Dermis microvascular lymphatic vessel endothelial cell (primary cell): ENCODE measurements at regions not wholly inside any gene's neighbourhood (a gene's known extent, or its start where the extent isn't known, plus 50 kb on each side); places are given as distances from the start of the nearest gene placed in this dataset.

Source experiments
- DNase-seq, 2 donors: peaks; one replicate each; pipeline versions ENCODE4 v3.0.0 to v3.0.0-alpha.2; 2010; ENCODE audit warnings: low read depth in 2 of 2

DNA sequence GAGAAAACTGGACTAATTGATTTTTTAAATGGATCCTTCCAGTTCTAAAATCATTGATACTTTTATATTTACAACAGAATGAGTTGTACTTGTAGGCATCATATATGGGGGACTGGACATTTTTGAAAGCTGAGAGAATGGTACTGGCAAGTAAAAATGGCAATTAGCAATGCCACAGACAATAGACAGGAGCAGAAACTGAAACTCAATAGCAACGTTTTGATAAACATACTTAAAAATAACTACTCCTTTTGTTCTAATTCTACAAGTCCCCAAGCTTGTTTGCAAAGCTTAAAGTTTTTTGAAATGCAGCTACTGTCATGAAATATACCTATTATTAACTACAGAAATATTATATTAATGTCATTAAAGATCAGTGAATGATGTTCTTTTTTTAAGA lies 52.8 kb upstream of the FBXL7 start:
- DNase-seq: no peak

DNA sequence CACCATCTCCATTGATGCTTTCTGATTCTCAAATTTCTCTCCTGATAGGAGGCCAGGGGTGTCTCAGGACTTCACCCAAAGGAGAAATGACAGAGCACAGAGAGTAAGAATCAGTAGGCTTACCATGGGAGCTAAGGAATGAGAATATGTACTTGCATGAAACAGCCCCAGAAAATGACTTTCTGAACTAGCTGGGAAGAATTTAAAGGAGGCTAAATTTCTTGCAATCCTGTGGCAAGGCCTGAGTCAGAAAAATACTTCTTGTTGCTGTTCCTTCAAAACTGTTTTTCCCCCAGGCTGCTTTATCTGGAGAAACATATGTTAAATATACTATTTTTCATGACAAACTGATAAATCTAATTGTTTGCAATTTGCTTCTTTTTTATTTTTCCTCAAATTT lies 53.4 kb upstream of the FBXL7 start:
- DNase-seq: no peak

- DNase-seq: no peak
Observed at GRCh38 chr5:15442193-15442570, 57.8 kb upstream of the FBXL7 start.

DNA sequence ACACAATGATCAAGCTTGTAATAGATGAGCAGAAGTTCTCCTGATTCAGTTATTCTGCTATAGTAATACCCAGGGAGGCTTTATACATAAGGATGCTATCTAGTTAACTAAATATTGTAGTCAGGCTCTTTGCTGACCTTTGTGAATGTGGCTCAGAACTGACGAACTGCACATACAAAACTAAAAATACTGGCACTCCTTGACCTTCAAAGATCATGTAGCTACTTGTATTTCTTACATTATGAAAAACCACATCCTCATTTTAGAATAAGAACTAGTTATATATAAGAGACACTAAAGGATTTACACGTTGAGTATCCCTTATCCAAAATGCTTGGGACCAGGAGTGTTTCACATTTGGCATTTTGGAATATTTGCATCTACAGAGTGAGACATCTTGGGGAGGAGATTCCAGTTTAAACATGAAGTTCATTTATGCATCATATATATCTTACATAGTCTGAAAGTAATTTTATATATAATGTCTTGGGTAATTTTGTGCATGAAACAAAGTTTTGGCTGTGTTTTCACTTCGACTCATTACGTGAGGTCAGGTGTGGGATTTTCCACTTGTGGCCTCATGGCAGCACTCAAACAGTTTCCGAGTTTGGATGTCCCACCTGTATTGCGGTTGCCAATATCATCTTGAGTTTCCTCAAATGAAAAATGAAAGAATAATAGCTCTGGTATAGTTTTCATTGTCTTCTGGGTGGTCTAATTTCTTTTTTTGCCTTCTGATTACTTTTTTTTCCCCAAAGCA lies 58.4 kb upstream of the FBXL7 start:
- DNase-seq: no peak

GRCh38 chr5:15440434-15440833 lies 59.5 kb upstream of the FBXL7 start:
- no peak for DNase-seq

GRCh38 chr5:15439801-15440200 lies 60.2 kb upstream of the FBXL7 start:
- no peak for DNase-seq

DNA sequence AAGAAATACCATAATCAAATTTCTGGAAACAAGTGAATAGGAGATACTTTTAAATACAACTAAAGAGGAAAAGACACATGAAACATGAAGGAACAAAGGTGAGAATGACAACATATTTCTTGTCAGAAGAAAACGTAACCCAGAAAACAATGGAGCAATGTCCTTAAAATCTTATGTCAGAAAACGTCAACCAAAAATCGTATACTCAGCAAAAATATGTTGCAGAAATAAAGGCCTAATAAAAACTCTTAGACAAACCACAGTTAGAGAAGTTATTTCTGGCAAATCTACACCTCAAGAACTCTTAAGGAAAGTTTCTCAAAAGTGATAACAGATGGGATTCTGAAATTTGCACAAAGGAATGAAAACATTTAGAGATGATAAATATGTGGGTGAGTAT lies 66.3 kb upstream of the FBXL7 start:
- DNase-seq: no peak

DNA sequence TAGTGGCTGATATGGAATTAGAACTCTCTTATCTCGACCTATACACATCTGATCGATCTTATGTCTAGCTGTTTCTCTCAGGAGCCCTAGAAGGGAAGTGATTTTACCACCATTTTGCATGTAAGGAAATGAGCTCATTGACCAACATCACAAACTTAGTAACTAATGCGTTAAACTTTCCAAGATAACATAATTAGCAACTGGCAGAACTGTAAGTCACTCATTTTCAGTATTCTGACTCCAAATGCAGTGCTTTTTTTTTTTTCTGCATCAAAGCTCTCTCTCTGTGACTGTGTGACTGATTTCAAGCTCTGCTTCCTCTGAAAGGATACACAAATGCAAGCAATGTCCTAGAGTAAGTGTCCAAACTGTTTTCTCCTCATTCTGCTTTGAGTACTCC lies 68.1 kb upstream of the FBXL7 start:
- DNase-seq: no peak

GRCh38 chr5:15425766-15426165 lies 74.2 kb upstream of the FBXL7 start:
- no peak for DNase-seq

GRCh38 chr5:15424769-15425168 lies 75.2 kb upstream of the FBXL7 start:
- DNase-seq: no peak

DNA sequence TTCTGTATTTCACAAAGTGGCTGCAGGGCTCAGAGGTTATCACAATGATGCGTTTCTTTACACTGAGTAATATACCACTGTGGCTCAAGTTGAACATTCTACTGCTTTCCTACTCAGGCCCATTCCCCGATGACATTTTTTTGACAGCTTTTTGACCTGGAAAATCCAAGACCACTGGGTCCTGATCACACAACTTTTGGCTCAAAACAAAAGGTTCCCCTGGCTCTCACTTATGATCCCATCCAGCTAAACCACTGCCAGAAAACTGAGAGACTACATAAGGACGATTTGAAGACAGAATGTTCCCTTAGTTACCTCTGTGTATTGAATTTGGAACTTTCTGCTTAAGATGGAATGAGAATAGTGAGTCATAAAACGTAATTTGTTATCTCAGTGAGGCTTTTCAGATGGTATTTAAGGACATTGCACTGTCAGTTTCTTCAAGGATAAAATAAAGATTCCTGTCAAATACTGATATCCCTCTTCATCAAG lies 78.0 kb upstream of the FBXL7 start:
- DNase-seq: no peak

DNA sequence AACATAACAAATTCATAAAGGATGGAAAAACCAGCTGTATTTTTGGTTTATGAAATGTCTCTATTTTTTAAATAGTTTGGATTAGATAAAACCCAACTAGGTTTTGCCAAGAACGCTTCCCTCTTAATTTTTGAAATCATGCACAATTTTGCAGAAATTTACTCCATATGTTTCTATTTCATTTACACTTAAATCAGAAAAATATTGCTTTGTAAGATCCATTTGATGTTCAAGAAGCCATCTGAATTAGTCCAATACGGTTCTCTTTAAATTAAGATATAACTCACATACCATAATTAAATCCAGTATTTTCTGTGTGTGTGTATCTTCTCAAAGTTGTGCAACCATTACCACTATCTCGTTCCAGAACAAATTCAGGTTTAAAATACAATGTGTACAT lies 78.6 kb upstream of the FBXL7 start:
- DNase-seq: no peak

DNA sequence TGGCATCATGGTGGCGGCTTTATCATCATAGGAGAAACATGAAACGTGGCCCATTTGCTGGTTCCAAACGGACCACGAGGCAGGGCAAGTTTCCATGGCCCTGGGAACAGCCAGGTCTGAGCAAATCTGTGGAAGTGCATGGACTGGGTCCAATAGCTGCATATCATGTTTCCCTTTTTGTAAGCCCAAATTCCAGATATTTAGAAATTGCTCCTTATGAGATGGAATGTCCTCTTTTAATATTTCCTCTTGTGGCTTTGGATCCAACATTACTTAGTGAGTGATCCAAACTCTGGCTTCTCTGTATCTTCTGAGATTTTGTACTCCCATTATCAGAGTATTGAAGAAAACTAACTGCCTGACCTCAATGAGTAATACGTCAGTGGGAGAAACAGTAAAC lies 79.8 kb upstream of the FBXL7 start:
- DNase-seq: no peak

DNA sequence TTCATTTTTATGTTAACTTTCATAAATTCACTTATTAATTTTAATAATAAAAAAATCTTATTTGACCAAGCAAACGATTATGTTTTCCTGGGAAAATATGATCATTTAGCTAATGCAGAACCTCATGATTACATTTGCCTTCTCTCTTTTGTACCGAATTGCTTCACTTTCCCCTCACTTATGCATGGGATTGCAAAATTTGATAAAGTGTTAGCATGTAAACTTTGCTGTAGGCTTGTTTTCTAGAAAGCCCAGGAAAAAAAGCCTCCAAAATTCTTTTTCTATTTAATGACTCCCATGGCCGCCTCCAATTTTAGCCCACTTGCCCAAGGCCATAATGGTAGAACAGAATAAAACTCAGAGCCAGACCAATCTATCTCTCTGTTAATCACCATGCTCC lies 82.8 kb upstream of the FBXL7 start:
- DNase-seq: no peak

GRCh38 chr5:15406478-15406877 lies 93.5 kb upstream of the FBXL7 start:
- DNase-seq: no peak

DNA sequence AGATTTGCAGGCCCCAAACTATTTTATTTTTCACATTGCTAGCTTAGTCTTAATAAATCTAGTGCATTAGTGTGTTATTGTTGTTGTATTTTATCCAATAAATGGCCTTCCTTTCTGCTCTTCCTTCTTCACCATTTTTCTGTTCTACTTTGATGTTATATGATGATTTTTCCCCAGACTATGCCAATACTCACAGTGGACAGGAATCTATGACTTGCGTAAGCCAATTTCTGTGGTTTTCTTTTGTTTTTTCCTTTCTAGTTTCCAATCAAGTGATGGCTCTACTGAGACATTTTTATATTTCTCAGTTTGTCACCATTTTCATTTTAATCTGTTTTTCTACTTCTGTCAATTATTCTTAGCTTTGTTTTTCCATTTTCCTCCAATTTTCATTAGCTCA lies 106.8 kb upstream of the FBXL7 start:
- DNase-seq: no peak

DNA sequence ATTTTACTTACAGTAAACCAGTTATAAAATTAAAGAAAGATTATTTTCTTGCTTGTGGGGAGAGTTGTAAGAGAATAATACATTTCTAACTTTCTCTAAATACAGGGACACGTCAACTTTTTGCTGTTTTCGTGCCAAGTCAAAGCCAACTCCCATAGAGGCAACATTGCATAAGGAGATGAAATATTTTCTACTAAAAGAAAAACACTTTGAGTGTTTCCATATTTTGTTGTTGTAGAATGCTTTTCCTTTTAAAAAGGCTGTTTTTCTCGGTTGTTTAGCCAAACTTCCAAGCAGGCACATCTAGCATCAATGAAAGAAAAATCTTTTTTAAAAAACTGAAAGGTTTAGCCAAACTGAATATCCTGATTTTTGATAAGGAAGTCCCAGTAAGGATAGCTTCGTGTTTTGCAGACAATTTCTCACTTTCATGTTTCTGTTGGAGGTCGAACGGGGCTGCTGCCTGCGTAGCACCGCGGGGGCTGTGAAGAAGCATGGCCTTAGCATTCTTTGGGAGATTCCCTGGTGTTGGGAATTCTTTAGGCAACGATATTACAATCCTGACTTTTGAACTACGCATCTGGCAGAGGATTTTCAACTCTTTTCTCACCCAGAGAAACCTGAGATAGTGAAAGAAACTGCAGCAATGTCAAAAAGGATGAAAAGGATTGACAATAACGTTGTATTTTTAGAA lies 108.1 kb upstream of the FBXL7 start:
- no peak for DNase-seq

DNA sequence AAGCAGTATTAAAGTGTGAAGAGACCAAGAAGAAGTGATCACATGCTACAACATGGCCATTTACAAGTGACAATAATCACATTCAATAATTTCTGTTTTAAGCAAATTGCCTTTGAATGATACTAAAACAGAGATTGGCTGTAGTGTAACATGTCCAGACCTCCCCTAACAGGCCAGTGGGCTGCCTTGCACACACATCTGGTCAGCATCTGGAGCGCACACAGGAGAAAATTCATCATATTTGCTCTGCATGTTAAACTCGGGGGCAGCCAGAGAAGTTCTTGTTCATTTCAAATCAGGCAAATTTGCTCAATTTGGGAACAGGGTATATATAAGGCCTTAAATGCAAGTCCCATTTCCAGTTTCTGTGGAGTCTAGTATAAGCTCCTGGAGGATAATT lies 111.1 kb upstream of the FBXL7 start:
- no peak for DNase-seq

DNA sequence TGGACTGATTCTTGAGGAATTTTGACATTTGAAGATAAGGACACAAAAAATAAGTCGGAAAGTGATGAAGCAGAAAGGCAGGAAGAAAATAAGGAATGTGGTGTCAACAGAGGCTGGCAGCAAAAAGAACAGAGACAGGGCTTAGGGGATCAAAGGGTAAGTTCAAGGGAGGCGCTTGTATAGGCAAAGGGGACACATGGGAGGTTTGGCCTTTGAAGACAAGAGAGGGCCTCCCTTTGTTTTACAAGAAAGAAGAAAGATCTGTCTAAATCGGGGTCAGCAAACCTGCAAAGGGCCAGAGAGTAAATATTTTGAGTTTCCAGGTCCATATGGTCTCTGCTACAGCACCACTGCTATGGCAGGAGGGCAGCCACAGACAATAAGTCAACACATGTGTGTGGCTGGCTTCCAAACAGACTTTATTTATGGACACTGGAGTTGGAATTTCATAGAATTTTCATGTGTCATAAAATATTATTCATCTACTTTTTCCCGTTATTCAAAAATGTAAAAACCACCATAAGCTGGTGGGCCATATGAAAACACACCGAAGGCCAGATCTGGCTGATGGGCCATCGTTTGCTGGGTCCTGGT lies 112.0 kb upstream of the FBXL7 start:
- no peak for DNase-seq

- no peak for DNase-seq
Observed at GRCh38 chr5:15386122-15386521, 113.9 kb upstream of the FBXL7 start.

DNA sequence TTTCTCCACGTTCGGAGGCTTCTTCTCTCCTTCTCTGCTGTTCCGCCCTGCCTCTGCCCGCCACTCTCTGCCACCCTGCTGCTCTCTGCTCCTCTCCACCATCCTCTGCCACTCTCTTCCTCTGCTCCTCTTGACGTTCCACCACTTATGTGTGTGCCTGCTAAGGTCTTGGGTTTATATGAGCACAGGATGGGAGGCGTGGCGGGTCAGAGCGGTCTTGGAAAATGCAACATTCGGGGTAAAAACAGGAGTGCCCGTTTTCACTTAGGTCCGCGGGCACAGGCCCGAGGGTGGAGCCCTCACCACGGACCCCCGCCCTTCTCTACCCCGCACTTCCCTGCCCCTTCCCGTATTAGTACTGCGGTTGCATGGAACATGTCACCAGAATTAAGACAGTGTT lies 114.4 kb upstream of the FBXL7 start:
- DNase-seq: no peak

- DNase-seq: no peak
Observed at GRCh38 chr5:15385037-15385436, 114.9 kb upstream of the FBXL7 start.

GRCh38 chr5:15384581-15384980 lies 115.4 kb upstream of the FBXL7 start:
- no peak for DNase-seq
